ENCODE measurements at regions not wholly inside any gene's neighbourhood (a gene's known extent, or its start where the extent isn't known, plus 50 kb on each side); places are given as distances from the start of the nearest gene placed in this dataset.

GRCh38 chr19:28939236-28939635 lies 273.7 kb downstream of the UQCRFS1 start:
- H3K27ac ChIP-seq (replicated peaks), result no peak overlapping the region
- no peak overlapping the region for H3K4me3 ChIP-seq (replicated peaks; ENCODE audit: insufficient read depth, low read length)
- TF ChIP-seq, protein P1, sequence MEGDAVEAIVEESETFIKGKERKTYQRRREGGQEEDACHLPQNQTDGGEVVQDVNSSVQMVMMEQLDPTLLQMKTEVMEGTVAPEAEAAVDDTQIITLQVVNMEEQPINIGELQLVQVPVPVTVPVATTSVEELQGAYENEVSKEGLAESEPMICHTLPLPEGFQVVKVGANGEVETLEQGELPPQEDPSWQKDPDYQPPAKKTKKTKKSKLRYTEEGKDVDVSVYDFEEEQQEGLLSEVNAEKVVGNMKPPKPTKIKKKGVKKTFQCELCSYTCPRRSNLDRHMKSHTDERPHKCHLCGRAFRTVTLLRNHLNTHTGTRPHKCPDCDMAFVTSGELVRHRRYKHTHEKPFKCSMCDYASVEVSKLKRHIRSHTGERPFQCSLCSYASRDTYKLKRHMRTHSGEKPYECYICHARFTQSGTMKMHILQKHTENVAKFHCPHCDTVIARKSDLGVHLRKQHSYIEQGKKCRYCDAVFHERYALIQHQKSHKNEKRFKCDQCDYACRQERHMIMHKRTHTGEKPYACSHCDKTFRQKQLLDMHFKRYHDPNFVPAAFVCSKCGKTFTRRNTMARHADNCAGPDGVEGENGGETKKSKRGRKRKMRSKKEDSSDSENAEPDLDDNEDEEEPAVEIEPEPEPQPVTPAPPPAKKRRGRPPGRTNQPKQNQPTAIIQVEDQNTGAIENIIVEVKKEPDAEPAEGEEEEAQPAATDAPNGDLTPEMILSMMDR (IDR thresholded peaks at IDR 0.05; ENCODE audit: insufficient read depth, low read length), result no peak
- TF ChIP-seq POLR2AphosphoS5 (IDR thresholded peaks at IDR 0.05; ENCODE audit: low read depth), result no peak
- no peak for TF ChIP-seq REST (IDR thresholded peaks at IDR 0.05; ENCODE audit: insufficient replicate concordance, low read depth)
- TF ChIP-seq GABPA (IDR thresholded peaks at IDR 0.05; ENCODE audit: low read depth), result no peak
- TF ChIP-seq SPI1 (IDR thresholded peaks at IDR 0.05; ENCODE audit: borderline replicate concordance, low read depth), result no peak
- DNase-seq (ENCODE audit: low read depth in 1 of 2, low spot score in 1 of 2), result no peak
- no peaks in the 10 kb centered on the region for H3K27me3 ChIP-seq (ENCODE audit: insufficient read depth, poor library complexity, severe bottlenecking)

GRCh38 chr19:28936001-28936400 lies 276.9 kb downstream of the UQCRFS1 start:
- TF ChIP-seq, protein P1 (IDR thresholded peaks at IDR 0.05; ENCODE audit: insufficient read depth, low read length), result no peak
- TF ChIP-seq POLR2AphosphoS5 (IDR thresholded peaks at IDR 0.05; ENCODE audit: low read depth) (no peak), SPI1 (IDR thresholded peaks at IDR 0.05; ENCODE audit: borderline replicate concordance, low read depth) (no peak), GABPA (IDR thresholded peaks at IDR 0.05; ENCODE audit: low read depth) (no peak), REST (IDR thresholded peaks at IDR 0.05; ENCODE audit: insufficient replicate concordance, low read depth) (no peak)
- Histone ChIP-seq H3K27me3 (ENCODE audit: insufficient read depth, poor library complexity, severe bottlenecking) (no peaks in the 10 kb centered on the region), H3K27ac (replicated peaks) (no peak overlapping the region), H3K4me3 (replicated peaks; ENCODE audit: insufficient read depth, low read length) (no peak overlapping the region)
- DNase-seq (ENCODE audit: low read depth in 1 of 2, low spot score in 1 of 2), result no peak

- DNase-seq (ENCODE audit: low read depth in 1 of 2, low spot score in 1 of 2), result no peak
- Histone ChIP-seq H3K27ac (replicated peaks) (no peak overlapping the region), H3K4me3 (replicated peaks; ENCODE audit: insufficient read depth, low read length) (no peak overlapping the region), H3K27me3 (ENCODE audit: insufficient read depth, poor library complexity, severe bottlenecking) (no peaks in the 10 kb centered on the region)
- TF ChIP-seq GABPA (IDR thresholded peaks at IDR 0.05; ENCODE audit: low read depth) (no peak), SPI1 (IDR thresholded peaks at IDR 0.05; ENCODE audit: borderline replicate concordance, low read depth) (no peak), REST (IDR thresholded peaks at IDR 0.05; ENCODE audit: insufficient replicate concordance, low read depth) (no peak), POLR2AphosphoS5 (IDR thresholded peaks at IDR 0.05; ENCODE audit: low read depth) (no peak)
- TF ChIP-seq, protein P1 (IDR thresholded peaks at IDR 0.05; ENCODE audit: insufficient read depth, low read length), result no peak
Observed at GRCh38 chr19:28934631-28935030, 278.3 kb downstream of the UQCRFS1 start.
